Peyer's patch (tissue), 4 donors: ENCODE measurements at regions not wholly inside any gene's neighbourhood (a gene's known extent, or its start where the extent isn't known, plus 50 kb on each side); places are given as distances from the start of the nearest gene placed in this dataset.

Experiments used
- POLR2A ChIP-seq, 2 donors: fragments of 450-650 bp; IDR thresholded peaks; one replicate each; pipeline ENCODE4 v1.5.1; 2017; ENCODE audit warnings: antibody characterized with exemption in 2 of 2, mild to moderate bottlenecking in 2 of 2, moderate library complexity in 2 of 2
- TF ChIP-seq, protein P1 (sequence below), 6 experiments: fragments of 450-650 bp in 4 of 6; fragments of 200-600 bp in 2 of 6; sonication (generic) in 1 of 6; IDR thresholded peaks; one replicate each; pipeline ENCODE4 v1.5.1; 2017 to 2019; ENCODE audit warnings: antibody characterized with exemption in 6 of 6, mild to moderate bottlenecking in 3 of 6, moderate library complexity in 1 of 6

DNA sequence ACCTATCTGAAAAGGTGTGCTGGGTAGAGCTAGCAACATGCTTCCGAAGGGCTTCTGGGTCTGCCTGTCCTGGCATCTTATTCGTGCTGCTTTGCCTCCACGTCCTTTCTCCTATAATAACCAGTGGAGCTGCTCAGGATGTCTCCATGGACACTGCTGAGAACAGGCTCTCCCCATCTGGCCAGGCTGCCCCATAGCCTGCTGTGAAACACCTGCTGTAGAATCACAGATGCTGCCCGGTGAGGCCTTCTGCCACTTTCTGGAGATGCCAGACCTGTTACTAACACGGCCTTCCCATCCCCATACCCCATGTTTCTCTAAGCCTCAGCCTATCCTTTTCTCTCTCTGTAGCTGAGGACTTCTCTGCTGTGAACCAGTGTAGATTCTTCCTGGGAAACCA is 120.5 kb downstream of the IER5 start:
- TF ChIP-seq, protein P1, sequence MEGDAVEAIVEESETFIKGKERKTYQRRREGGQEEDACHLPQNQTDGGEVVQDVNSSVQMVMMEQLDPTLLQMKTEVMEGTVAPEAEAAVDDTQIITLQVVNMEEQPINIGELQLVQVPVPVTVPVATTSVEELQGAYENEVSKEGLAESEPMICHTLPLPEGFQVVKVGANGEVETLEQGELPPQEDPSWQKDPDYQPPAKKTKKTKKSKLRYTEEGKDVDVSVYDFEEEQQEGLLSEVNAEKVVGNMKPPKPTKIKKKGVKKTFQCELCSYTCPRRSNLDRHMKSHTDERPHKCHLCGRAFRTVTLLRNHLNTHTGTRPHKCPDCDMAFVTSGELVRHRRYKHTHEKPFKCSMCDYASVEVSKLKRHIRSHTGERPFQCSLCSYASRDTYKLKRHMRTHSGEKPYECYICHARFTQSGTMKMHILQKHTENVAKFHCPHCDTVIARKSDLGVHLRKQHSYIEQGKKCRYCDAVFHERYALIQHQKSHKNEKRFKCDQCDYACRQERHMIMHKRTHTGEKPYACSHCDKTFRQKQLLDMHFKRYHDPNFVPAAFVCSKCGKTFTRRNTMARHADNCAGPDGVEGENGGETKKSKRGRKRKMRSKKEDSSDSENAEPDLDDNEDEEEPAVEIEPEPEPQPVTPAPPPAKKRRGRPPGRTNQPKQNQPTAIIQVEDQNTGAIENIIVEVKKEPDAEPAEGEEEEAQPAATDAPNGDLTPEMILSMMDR (IDR thresholded peaks at IDR 0.05) = no peak
- no peak for TF ChIP-seq POLR2A (IDR thresholded peaks at IDR 0.05)
